GM12878 (cell line): ENCODE measurements at regions not wholly inside any gene's neighbourhood (a gene's known extent, or its start where the extent isn't known, plus 50 kb on each side); places are given as distances from the start of the nearest gene placed in this dataset.

ENCODE experiments used
- ATAC-seq: fragments of 200-7000 bp; cut with Tn5 transposase; 3 replicates; pipeline ENCODE4 v1.9.1; 2020; ENCODE audit warnings: mild to moderate bottlenecking, moderate library complexity
- BruUV-seq: library from RNA; stranded (reverse); fragments of 400-500 nt; replicated peaks from 2 replicates; lab custom pipeline; 2021; lab: Mats Ljungman, UMichigan
- CTCF ChIA-PET: fragments of 300-600 bp; sonication (Branson Sonifier 250); formaldehyde crosslinking; extraction: SDS; loops from one replicate; lab custom pipeline; 2021; ENCODE audit warnings: inconsistent platforms; lab: Yijun Ruan, JAX
- POLR2A ChIA-PET: fragments of 350-600 bp; formaldehyde crosslinking; extraction: SDS; loops from one replicate; lab custom pipeline; 2021; ENCODE audit warnings: inconsistent platforms; lab: Charles Lee
- RAD21 ChIA-PET: fragments of 300-600 bp; sonication (Branson Sonifier 250); formaldehyde crosslinking; loops from one replicate; lab custom pipeline; 2023; ENCODE audit warnings: antibody characterized with exemption; ENCODE audit not compliant: unreplicated experiment; lab: Charles Lee
- SMC1A ChIA-PET: fragments of 300-600 bp; sonication (Branson Sonifier 250); formaldehyde crosslinking; loops from one replicate; lab custom pipeline; 2023; ENCODE audit not compliant: unreplicated experiment, uncharacterized antibody; lab: Charles Lee
- DNase-seq: peaks from one replicate; pipeline ENCODE4 v3.0.0-alpha.2; 2011; ENCODE audit warnings: low read depth, low spot score
- FAIRE-seq: peaks from 3 replicates; lab custom pipeline; 2011; peaks lifted over from hg19 to GRCh38; lab: Jason Lieb, UNC
- H2AFZ ChIP-seq: 2 replicates; pipeline ENCODE4 v1.6.0; 2011; ENCODE audit warnings: low read depth, low read length, control low read depth; ENCODE audit not compliant: control insufficient read depth
- H3K27ac ChIP-seq: 2 replicates; pipeline ENCODE4 v1.5.1; 2011; ENCODE audit warnings: control low read depth; ENCODE audit not compliant: control insufficient read depth, insufficient read depth
- H3K27me3 ChIP-seq, 2 experiments: replicated peaks in 1 of 2; 2 replicates each; pipeline versions ENCODE4 v1.6.0 to v1.6.1; 2011; ENCODE audit warnings: low read length in 1 of 2; ENCODE audit not compliant: control insufficient read depth in 2 of 2, insufficient read depth in 2 of 2
- H3K36me3 ChIP-seq, 2 experiments: 2 replicates each; pipeline ENCODE4 v1.5.1; 2011; ENCODE audit warnings: low read length in 1 of 2; ENCODE audit not compliant: control insufficient read depth in 2 of 2, insufficient read depth in 2 of 2
- H3K4me1 ChIP-seq: 2 replicates; pipeline ENCODE4 v1.6.1; 2011; ENCODE audit warnings: mild to moderate bottlenecking, low read length, moderate library complexity, mixed read lengths; ENCODE audit not compliant: control insufficient read depth, insufficient read depth
- H3K4me2 ChIP-seq: 2 replicates; pipeline ENCODE4 v1.6.0; 2011; ENCODE audit warnings: control low read depth; ENCODE audit not compliant: control insufficient read depth, insufficient read depth
- H3K4me3 ChIP-seq: fragments of 200-600 bp; sonication (generic); 2 replicates; pipeline ENCODE4 v1.5.1; 2016
- H3K79me2 ChIP-seq: 2 replicates; pipeline ENCODE4 v1.6.0; 2011; ENCODE audit warnings: low read length; ENCODE audit not compliant: control insufficient read depth, insufficient read depth
- H3K9ac ChIP-seq: 2 replicates; pipeline ENCODE4 v1.8.0; 2011; ENCODE audit warnings: low read length, control low read depth, mixed read lengths; ENCODE audit not compliant: control insufficient read depth, insufficient read depth
- H3K9me3 ChIP-seq: replicated peaks from 3 replicates; pipeline ENCODE4 v1.5.1; 2011; ENCODE audit warnings: mild to moderate bottlenecking, low read length; ENCODE audit not compliant: control insufficient read depth, insufficient read depth
- H4K20me1 ChIP-seq: 2 replicates; pipeline ENCODE4 v1.6.0; 2011; ENCODE audit not compliant: control insufficient read depth, insufficient read depth
- ATF7 ChIP-seq: fragments of 450-650 bp; IDR thresholded peaks from 2 replicates; pipeline ENCODE4 v1.6.1; 2016; ENCODE audit warnings: low read depth, mild to moderate bottlenecking
- BHLHE40 ChIP-seq, 2 experiments: fragments of 450-650 bp in 1 of 2; IDR thresholded peaks; 2 replicates each; pipeline ENCODE4 v1.6.1; 2011 to 2017; ENCODE audit warnings: low read depth in 2 of 2, borderline replicate concordance in 1 of 2, improper control_type of control experiment in 1 of 2, low read length in 1 of 2, mild to moderate bottlenecking in 1 of 2
- CEBPZ ChIP-seq: fragments of 150-350 bp; IDR thresholded peaks from 2 replicates; pipeline ENCODE4 v1.6.1; 2016; ENCODE audit warnings: low read depth, low read length
- CHD1 ChIP-seq: IDR thresholded peaks from 2 replicates; pipeline ENCODE4 v1.6.1; 2012; ENCODE audit warnings: low read depth, low read length, improper control_type of control experiment
- CTCF ChIP-seq, 3 experiments: IDR thresholded peaks in 2 of 3; conservative IDR thresholded peaks in 1 of 3; 2 replicates each; pipeline ENCODE4 v1.5.1; 2011; ENCODE audit warnings: low read depth in 3 of 3, low read length in 3 of 3, mild to moderate bottlenecking in 3 of 3, control low read depth in 2 of 3, moderate library complexity in 2 of 3, inconsistent platforms in 1 of 3, mixed read lengths in 1 of 3; ENCODE audit not compliant: control insufficient read depth in 2 of 3, insufficient read depth in 1 of 3; ENCODE audit errors: extremely low read depth in 1 of 3
- GATAD2B ChIP-seq: fragments of 450-650 bp; conservative IDR thresholded peaks from 2 replicates; pipeline ENCODE4 v1.6.1; 2017; ENCODE audit warnings: low read depth, mild to moderate bottlenecking, moderate library complexity
- HCFC1 ChIP-seq: fragments of 150-350 bp; IDR thresholded peaks from 2 replicates; pipeline ENCODE4 v1.6.1; 2014; ENCODE audit warnings: low read length
- MTA2 ChIP-seq: fragments of 450-650 bp; IDR thresholded peaks from 2 replicates; pipeline ENCODE4 v1.6.1; 2016; ENCODE audit warnings: low read depth, mild to moderate bottlenecking, moderate library complexity
- PRDM15 ChIP-seq: fragments of 450-650 bp; formaldehyde crosslinking; IDR thresholded peaks from 2 replicates; pipeline ENCODE4 v1.4.0; 2020; ENCODE audit warnings: mild to moderate bottlenecking, moderate library complexity
- RUNX3 ChIP-seq: IDR thresholded peaks from 2 replicates; pipeline ENCODE4 v1.6.1; 2012; ENCODE audit warnings: low read length, inconsistent platforms
- SKIL ChIP-seq: fragments of 450-650 bp; IDR thresholded peaks from 2 replicates; pipeline ENCODE4 v1.6.1; 2017; ENCODE audit warnings: mild to moderate bottlenecking, low read depth, inconsistent platforms; ENCODE audit not compliant: poor library complexity, severe bottlenecking
- STAT1 ChIP-seq: fragments of 450-650 bp; conservative IDR thresholded peaks from 2 replicates; pipeline ENCODE4 v1.6.1; 2014; ENCODE audit warnings: antibody characterized with exemption, mild to moderate bottlenecking
- TCF12 ChIP-seq: IDR thresholded peaks from 2 replicates; pipeline ENCODE4 v1.6.1; 2011; ENCODE audit warnings: low read depth, mild to moderate bottlenecking, low read length
- ZBED1 ChIP-seq: IDR thresholded peaks from 2 replicates; pipeline ENCODE4 v1.6.1; 2016; ENCODE audit warnings: borderline replicate concordance
- WGBS: methylation state at CpG from one replicate; pipeline ENCODE4 v1.1.6; 2016; ENCODE audit warnings: low lambda C conversion rate; ENCODE audit not compliant: insufficient replicate concordance, insufficient coverage; ENCODE audit errors: missing lambda C conversion rate; 5-methylcytosine and 5-hydroxymethylcytosine counted together
- in situ Hi-C: fragments of 300-500 bp; cut with MboI; formaldehyde crosslinking; loops from 9 replicates; pipeline ENCODE4 v1.14.3; 2018; ENCODE audit warnings: mixed read lengths
- intact Hi-C: fragments of 100-400 bp; cut with micrococcal nuclease; formaldehyde crosslinking; loops from one replicate; pipeline ENCODE4 v1.14.2; 2022; ENCODE audit not compliant: unreplicated experiment

- Histone ChIP-seq H3K4me2 (no peak overlapping the region), H3K4me3 (no peak overlapping the region), H3K27me3 (no peaks in the 10 kb centered on the region), H3K79me2 (no peaks in the 10 kb centered on the region), H3K36me3 (no peaks in the 10 kb centered on the region), H3K9ac (no peak overlapping the region), H3K27ac (no peak overlapping the region), H3K4me1 (no peaks in the 10 kb centered on the region), H4K20me1 (no peaks in the 10 kb centered on the region), H2AFZ (no peak overlapping the region), H3K9me3 (no peaks in the 10 kb centered on the region; the same call in 2 of the 3 replicates)
- CTCF ChIA-PET, result no interaction called here
- in situ Hi-C loops (no loop called here), intact Hi-C loops (no loop called here)
- FAIRE-seq (no peak), DNase-seq (no peak), ATAC-seq (no peak)
- SMC1A ChIA-PET, result no interaction called here
- RAD21 ChIA-PET, result no interaction called here
- POLR2A ChIA-PET, result no interaction called here
- WGBS, result 0% methylated on average over 1 of the region's 1 CpG
- BruUV-seq, result no TSS peak
- TF ChIP-seq MTA2, result no peak
- no peak for TF ChIP-seq ATF7
- TF ChIP-seq CEBPZ, result no peak
- no peak for TF ChIP-seq STAT1
- no peak for TF ChIP-seq ZBED1
- no peak for TF ChIP-seq PRDM15 (CRISPR knock-in tag)
- no peak for TF ChIP-seq GATAD2B
- no peak for TF ChIP-seq SKIL
- no peak for TF ChIP-seq BHLHE40 (IDR thresholded peaks at IDR 0.05; ENCODE audit: borderline replicate concordance in 1 of 2, low read depth in 2 of 2, low read length in 1 of 2)
- no peak for TF ChIP-seq TCF12
- TF ChIP-seq RUNX3, result no peak
- no peak for TF ChIP-seq CTCF (IDR thresholded peaks at IDR 0.05 in 2 of 3, conservative IDR thresholded peaks at IDR 0.05 in 1 of 3; ENCODE audit: control insufficient read depth in 2 of 3, extremely low read depth in 1 of 3, insufficient read depth in 1 of 3, low read depth in 3 of 3, low read length in 3 of 3)
- TF ChIP-seq CHD1, result no peak
- no peak for TF ChIP-seq HCFC1
Observed at GRCh38 chr3:177764377-177764912, 567.2 kb upstream of the TBL1XR1 start.
